OCI-LY1 (cell line): ENCODE measurements at regions not wholly inside any gene's neighbourhood (a gene's known extent, or its start where the extent isn't known, plus 50 kb on each side); places are given as distances from the start of the nearest gene placed in this dataset.

Experiments used
- H2AFZ ChIP-seq: fragments of 200-600 bp; sonication (generic), shearing (Covaris generic); 2 replicates; pipeline ENCODE4 v1.6.0; 2014; ENCODE audit warnings: antibody characterized with exemption, mild to moderate bottlenecking, low read length
- H3F3A ChIP-seq: fragments of 200-600 bp; sonication (generic), shearing (Covaris generic); 2 replicates; pipeline ENCODE4 v1.6.0; 2014; ENCODE audit warnings: mild to moderate bottlenecking, antibody characterized with exemption, low read length, moderate library complexity; ENCODE audit not compliant: insufficient read depth
- H3K27ac ChIP-seq: fragments of 200-600 bp; sonication (generic); 2 replicates; pipeline ENCODE4 v1.5.1; 2014; ENCODE audit warnings: low read length, mixed run types, mild to moderate bottlenecking, low read depth; ENCODE audit not compliant: poor library complexity, severe bottlenecking
- H3K27me3 ChIP-seq: fragments of 200-600 bp; sonication (generic); 2 replicates; pipeline ENCODE4 v1.6.0; 2014; ENCODE audit warnings: antibody characterized with exemption, mild to moderate bottlenecking, low read length, moderate library complexity; ENCODE audit not compliant: insufficient read depth
- H3K36me3 ChIP-seq: fragments of 200-600 bp; sonication (generic); 2 replicates; pipeline ENCODE4 v1.6.1; 2014; ENCODE audit warnings: mild to moderate bottlenecking, antibody characterized with exemption, low read length, moderate library complexity, mixed read lengths; ENCODE audit not compliant: insufficient read depth
- H3K4me1 ChIP-seq: fragments of 200-600 bp; sonication (generic); 2 replicates; pipeline ENCODE4 v1.5.1; 2014; ENCODE audit warnings: mild to moderate bottlenecking, low read length, moderate library complexity; ENCODE audit not compliant: insufficient read depth, severe bottlenecking
- H3K4me2 ChIP-seq: fragments of 200-600 bp; sonication (generic), shearing (Covaris generic); 2 replicates; pipeline ENCODE4 v1.6.1; 2014; ENCODE audit warnings: low read length
- H3K4me3 ChIP-seq: fragments of 200-600 bp; sonication (generic); 2 replicates; pipeline ENCODE4 v1.5.1; 2014; ENCODE audit warnings: low read length, low read depth, mild to moderate bottlenecking, mixed read lengths; ENCODE audit not compliant: poor library complexity, severe bottlenecking
- H3K79me2 ChIP-seq: fragments of 200-600 bp; shearing (Covaris generic); 2 replicates; pipeline ENCODE4 v1.6.1; 2016; ENCODE audit warnings: mixed run types, low read length, mixed read lengths; ENCODE audit not compliant: insufficient read depth
- H3K9ac ChIP-seq: fragments of 200-600 bp; sonication (generic), shearing (Covaris generic); 2 replicates; pipeline ENCODE4 v1.6.1; 2014; ENCODE audit warnings: mild to moderate bottlenecking, low read length, mixed read lengths
- H3K9me2 ChIP-seq: fragments of 200-600 bp; sonication (generic), shearing (Covaris generic); 2 replicates; pipeline ENCODE4 v1.6.1; 2014; ENCODE audit warnings: low read depth, mild to moderate bottlenecking, low read length, mixed read lengths
- H3K9me3 ChIP-seq: fragments of 200-600 bp; shearing (Covaris generic); 2 replicates; pipeline ENCODE4 v1.6.1; 2014; ENCODE audit warnings: low read length, mixed read lengths
- H4K20me1 ChIP-seq: fragments of 200-600 bp; sonication (generic), shearing (Covaris generic); 2 replicates; pipeline ENCODE4 v1.6.0; 2016; ENCODE audit warnings: mild to moderate bottlenecking, low read length; ENCODE audit not compliant: insufficient read depth
- CTCF ChIP-seq: fragments of 200-600 bp; sonication (generic), shearing (Covaris generic); IDR thresholded peaks from 2 replicates; pipeline ENCODE4 v1.5.1; 2017; ENCODE audit warnings: mild to moderate bottlenecking, antibody characterized with exemption, low read length, moderate library complexity, mixed read lengths
- EZH2 ChIP-seq: fragments of 200-600 bp; sonication (generic), shearing (Covaris generic); IDR thresholded peaks from 2 replicates; pipeline ENCODE4 v1.8.0; 2017; ENCODE audit warnings: borderline replicate concordance, mixed run types, mild to moderate bottlenecking, antibody characterized with exemption, low read length, moderate library complexity, mixed read lengths

GRCh38 chr16:85395207-85395912, 217.8 kb upstream of the GSE1 start:
- TF ChIP-seq CTCF (no peak), EZH2 (no peak)

GRCh38 chr16:85395913-85396878, 216.9 kb upstream of the GSE1 start:
- H3K4me1 ChIP-seq: no peaks in the 10 kb centered on the region
- peaks cover 5% of the 10 kb centered on the region; the same call in 1 of the 2 replicates for H3K27me3 ChIP-seq
- no peaks in the 10 kb centered on the region for H3K9me2 ChIP-seq
- no peak overlapping the region for H3K9ac ChIP-seq
- TF ChIP-seq EZH2 (no peak), CTCF (no peak)
- H4K20me1 ChIP-seq: no peaks in the 10 kb centered on the region
- no peak overlapping the region for H2AFZ ChIP-seq
- no peaks in the 10 kb centered on the region for H3F3A ChIP-seq
- 0 out of 2 replicates have a peak, but pooled peaks cover 4% of the 10 kb centered on the region for H3K9me3 ChIP-seq
- H3K79me2 ChIP-seq: no peaks in the 10 kb centered on the region
- H3K27ac ChIP-seq: no peak overlapping the region
- H3K4me2 ChIP-seq: no peak overlapping the region
- no peak overlapping the region for H3K4me3 ChIP-seq
- H3K36me3 ChIP-seq: no peaks in the 10 kb centered on the region

More at GRCh38 chr16:85395207-85395912, 217.8 kb upstream of the GSE1 start:
- Histone ChIP-seq H3K36me3 (no peaks in the 10 kb centered on the region), H3K4me1 (no peaks in the 10 kb centered on the region), H3K79me2 (no peaks in the 10 kb centered on the region), H3K9me2 (no peaks in the 10 kb centered on the region), H3K4me3 (no peak overlapping the region), H3K9me3 (no peaks in the 10 kb centered on the region), H2AFZ (no peak overlapping the region), H4K20me1 (no peaks in the 10 kb centered on the region), H3K9ac (no peak overlapping the region), H3K27ac (no peak overlapping the region), H3F3A (no peaks in the 10 kb centered on the region), H3K27me3 (no peaks in the 10 kb centered on the region; the same call in 1 of the 2 replicates), H3K4me2 (no peak overlapping the region)

GRCh38 chr16:85396879-85397871, 215.9 kb upstream of the GSE1 start:
- H4K20me1 ChIP-seq: no peaks in the 10 kb centered on the region
- TF ChIP-seq EZH2: no peak
- peak; percentile 12; the same call in 1 of the 2 replicates for TF ChIP-seq CTCF
- peaks cover 5% of the 10 kb centered on the region; the same call in 1 of the 2 replicates for H3K27me3 ChIP-seq
- H3K79me2 ChIP-seq: no peaks in the 10 kb centered on the region
- H3K36me3 ChIP-seq: no peaks in the 10 kb centered on the region
- H3K9me3 ChIP-seq: 0 out of 2 replicates have a peak, but pooled peaks cover 4% of the 10 kb centered on the region
- no peak overlapping the region for H3K4me3 ChIP-seq
- H3F3A ChIP-seq: no peaks in the 10 kb centered on the region
- no peak overlapping the region for H3K27ac ChIP-seq
- H3K9ac ChIP-seq: no peak overlapping the region
- no peaks in the 10 kb centered on the region for H3K4me1 ChIP-seq
- H3K4me2 ChIP-seq: no peak overlapping the region
- H3K9me2 ChIP-seq: no peaks in the 10 kb centered on the region
- no peak overlapping the region for H2AFZ ChIP-seq
